NCI-H345 (cell line): ENCODE measurements at regions not wholly inside any gene's neighbourhood (a gene's known extent, or its start where the extent isn't known, plus 50 kb on each side); places are given as distances from the start of the nearest gene placed in this dataset.
A peak's percentile ranks its signal among the peaks of the same experiment; 100 is the strongest.
"Not testable (repeated sequence)": the region's sequence is repeated elsewhere in the genome, so short reads cannot be mapped to it uniquely, and the experiment has no call there.

Experiments used
- DNase-seq: peaks from one replicate; lab custom pipeline; 2025; lab: John Stamatoyannopoulos, UW

DNA sequence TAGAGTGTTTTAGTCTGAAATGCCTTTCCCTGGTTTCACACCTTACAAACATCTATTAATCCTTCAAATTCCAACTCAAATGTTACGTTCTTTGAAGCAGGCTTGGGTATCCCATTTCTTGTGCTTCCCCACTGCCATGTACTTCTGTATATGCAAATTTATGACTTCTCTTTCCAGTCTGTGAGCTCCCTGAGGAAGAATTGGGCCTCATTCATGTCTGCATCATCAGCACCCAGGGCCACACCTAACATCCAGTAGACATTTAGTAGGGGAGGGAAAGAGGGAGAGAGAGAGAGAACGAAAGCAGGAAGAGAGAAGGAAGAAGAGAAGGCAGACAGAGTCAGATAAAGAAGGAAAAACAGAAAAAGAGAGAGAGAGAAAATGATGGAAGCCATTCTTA is 53.3 kb upstream of the KY start:
- no peak for DNase-seq

- DNase-seq = peak; percentile 72
These were observed 53.7 kb upstream of the KY start for GRCh38 chr3:134704556-134704955.

DNA sequence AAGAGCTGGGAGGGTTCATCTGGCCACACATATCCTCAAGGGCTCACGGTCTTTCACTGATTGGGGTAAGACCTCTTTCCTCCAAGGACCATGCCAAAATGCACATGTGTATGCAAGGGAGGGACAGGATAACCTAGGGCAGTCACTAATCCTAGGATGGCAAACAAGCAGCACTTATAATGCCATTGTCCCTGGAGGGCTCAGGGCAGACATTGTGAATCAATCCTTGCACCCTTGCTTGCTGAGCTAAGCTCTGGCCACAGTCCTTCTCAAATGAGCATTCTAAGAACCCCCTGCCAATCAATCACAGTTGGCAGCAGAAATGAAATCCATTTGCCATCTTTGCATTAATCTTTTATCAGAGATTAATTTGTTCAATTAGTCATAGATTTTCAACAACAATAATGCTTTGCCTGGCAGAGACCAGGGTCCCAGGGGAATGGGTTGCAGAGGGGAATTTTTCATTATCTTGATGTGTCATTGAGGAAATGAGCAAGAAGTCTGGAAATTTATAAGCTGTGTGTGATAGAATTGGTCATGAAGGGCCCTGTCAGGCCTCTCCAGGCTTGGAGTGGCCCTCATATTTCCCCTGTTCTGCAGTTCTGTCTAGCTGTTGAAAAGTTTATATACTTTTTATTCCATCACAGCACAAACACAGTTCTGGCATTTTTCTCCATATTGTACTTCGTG is 57.2 kb upstream of the KY start:
- DNase-seq = no peak

GRCh38 chr3:134708671-134709070 is 57.8 kb upstream of the KY start:
- DNase-seq = no peak

- DNase-seq = no peak
These were observed 58.3 kb upstream of the KY start for GRCh38 chr3:134709076-134709475.

- no peak for DNase-seq
These were observed 58.9 kb upstream of the KY start for GRCh38 chr3:134709561-134710312.

DNA sequence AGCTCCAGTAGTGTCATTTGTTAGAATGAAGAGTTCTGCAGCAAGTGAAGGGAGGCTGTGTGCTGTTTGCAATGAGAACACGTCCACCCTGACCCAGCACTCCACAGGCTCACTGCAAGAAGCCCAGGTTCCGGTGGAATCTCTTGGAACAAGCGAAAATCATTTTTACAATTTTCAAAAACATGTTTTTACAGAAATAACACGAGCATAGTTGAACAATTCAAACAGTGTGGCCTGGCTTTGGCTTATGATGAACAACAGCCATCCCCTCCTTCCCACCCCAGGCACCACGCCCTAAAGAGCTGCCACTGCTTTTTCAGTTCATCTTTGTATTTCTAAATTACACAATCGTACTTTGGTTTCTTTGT is 59.5 kb upstream of the KY start:
- no peak for DNase-seq

- DNase-seq = no peak
These were observed 60.5 kb upstream of the KY start for GRCh38 chr3:134711284-134711683.

DNA sequence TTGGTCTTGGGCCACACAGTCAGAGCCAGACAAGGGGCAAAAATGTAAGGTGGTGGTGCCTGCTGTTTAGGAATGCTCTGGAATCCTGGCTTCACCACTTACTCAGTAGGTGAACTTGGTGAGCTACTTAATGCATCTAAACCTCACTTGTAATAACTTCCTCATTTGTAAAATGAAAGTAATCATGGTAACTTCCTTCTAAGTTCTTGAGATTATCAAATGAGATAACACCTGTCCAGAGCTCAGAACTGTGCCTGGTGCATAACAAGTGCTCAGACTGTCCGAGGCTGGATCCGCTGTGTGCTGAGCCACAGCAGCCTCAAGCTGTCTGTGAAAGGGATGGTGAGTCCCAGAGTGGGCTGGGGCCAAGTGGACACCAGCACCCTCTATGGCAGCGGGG is 62.8 kb upstream of the KY start:
- DNase-seq = no peak

DNA sequence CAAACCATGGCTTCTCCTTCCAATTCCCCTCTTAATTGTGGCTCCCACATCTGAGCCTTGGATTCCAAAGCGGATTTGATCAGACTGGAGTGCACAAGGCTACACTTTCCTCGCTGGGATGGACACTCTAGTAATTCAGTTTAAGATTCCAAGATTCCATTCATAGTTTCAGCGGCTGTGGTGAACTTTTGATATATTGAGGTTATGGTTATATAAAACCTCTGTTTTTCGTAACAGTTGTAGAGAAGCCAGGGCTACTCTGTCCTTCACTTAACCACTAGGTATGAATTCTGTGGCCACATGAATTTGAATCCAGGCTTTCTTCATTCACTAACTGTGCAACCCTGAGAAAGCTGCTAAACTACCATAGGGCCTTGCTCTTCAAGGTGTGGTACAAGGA is 67.9 kb upstream of the KY start:
- no peak for DNase-seq

- no peak for DNase-seq
These were observed 70.4 kb upstream of the KY start for GRCh38 chr3:134721214-134721613.

- no peak for DNase-seq
These were observed 72.1 kb upstream of the EPHB1 start for GRCh38 chr3:134722969-134723368.

GRCh38 chr3:134729649-134730048 is 65.4 kb upstream of the EPHB1 start:
- no peak for DNase-seq

GRCh38 chr3:134737516-134737915 is 57.5 kb upstream of the EPHB1 start:
- no peak for DNase-seq

DNA sequence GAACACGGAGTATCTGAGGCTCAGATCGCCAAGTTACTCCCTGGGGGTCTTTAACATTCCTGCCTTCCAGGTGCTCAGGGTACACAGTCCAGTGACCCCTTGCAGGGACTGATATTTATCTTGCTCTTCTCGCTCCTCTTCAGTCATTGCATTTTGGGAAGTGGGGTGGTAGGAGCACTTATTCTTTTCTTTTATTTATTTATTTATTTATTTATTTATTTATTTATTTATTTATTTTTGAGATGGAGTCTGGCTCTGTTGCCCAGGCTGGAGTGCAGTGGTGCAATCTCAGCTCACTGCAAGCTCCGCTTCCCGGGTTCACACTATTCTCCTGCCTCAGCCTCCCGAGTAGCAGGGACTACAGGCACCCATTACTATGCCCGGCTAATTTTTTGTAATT is 55.0 kb upstream of the EPHB1 start:
- not testable (repeated sequence) for DNase-seq

DNA sequence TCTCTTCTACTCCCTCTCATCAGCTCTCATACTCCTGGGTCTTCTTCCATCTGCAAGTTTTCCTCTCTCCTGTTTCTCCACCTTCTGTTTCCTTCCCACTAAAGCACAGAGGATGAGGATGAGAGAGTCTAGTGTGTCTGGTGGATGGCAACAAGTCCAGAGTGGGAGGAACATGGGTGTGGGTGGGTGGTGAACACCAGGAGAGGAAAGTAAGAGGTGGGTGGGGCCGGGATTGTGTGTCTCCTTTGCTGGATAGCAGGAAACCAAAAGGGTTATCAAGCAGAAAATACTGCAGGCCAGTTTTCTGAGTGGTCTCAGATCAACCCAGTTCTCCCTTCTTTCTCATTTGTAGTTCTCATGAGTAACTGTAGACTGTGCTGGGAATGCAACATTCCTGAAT is 52.9 kb upstream of the EPHB1 start:
- no peak for DNase-seq

GRCh38 chr3:134743006-134743405 is 52.1 kb upstream of the EPHB1 start:
- DNase-seq = no peak
